HL-60 (cell line): ENCODE measurements at regions not wholly inside any gene's neighbourhood (a gene's known extent, or its start where the extent isn't known, plus 50 kb on each side); places are given as distances from the start of the nearest gene placed in this dataset.

Source experiments
- TF ChIP-seq, protein P1 (sequence below): IDR thresholded peaks from one replicate; pipeline ENCODE4 v1.5.1; 2011; ENCODE audit warnings: low read length, control low read depth, inconsistent platforms; ENCODE audit not compliant: insufficient read depth
- TF ChIP-seq, protein P2 (sequence below): IDR thresholded peaks from 2 replicates; pipeline ENCODE4 v1.6.1; 2012; ENCODE audit warnings: low read depth; ENCODE audit not compliant: insufficient replicate concordance

DNA sequence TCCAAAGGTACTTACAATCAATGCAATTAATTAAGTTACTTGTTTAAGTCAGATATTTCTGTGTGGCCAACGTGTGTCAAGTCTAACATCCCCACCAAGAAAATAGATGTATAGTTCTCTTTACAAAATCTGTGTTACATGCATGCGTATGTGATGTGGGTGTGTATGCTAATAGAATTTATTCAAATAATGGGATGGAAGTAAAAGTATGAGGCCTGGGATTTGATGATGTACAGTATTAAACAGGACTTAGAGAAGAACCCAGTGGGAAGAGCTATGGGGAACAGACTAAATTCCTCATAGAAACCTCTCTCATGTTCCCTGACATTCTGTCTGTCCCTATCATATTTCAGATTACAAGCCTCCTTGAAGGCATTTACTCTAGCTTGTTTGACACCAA lies 72.5 kb downstream of the IFI44 start:
- TF ChIP-seq, protein P1, sequence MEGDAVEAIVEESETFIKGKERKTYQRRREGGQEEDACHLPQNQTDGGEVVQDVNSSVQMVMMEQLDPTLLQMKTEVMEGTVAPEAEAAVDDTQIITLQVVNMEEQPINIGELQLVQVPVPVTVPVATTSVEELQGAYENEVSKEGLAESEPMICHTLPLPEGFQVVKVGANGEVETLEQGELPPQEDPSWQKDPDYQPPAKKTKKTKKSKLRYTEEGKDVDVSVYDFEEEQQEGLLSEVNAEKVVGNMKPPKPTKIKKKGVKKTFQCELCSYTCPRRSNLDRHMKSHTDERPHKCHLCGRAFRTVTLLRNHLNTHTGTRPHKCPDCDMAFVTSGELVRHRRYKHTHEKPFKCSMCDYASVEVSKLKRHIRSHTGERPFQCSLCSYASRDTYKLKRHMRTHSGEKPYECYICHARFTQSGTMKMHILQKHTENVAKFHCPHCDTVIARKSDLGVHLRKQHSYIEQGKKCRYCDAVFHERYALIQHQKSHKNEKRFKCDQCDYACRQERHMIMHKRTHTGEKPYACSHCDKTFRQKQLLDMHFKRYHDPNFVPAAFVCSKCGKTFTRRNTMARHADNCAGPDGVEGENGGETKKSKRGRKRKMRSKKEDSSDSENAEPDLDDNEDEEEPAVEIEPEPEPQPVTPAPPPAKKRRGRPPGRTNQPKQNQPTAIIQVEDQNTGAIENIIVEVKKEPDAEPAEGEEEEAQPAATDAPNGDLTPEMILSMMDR, result no peak
- TF ChIP-seq, protein P2, sequence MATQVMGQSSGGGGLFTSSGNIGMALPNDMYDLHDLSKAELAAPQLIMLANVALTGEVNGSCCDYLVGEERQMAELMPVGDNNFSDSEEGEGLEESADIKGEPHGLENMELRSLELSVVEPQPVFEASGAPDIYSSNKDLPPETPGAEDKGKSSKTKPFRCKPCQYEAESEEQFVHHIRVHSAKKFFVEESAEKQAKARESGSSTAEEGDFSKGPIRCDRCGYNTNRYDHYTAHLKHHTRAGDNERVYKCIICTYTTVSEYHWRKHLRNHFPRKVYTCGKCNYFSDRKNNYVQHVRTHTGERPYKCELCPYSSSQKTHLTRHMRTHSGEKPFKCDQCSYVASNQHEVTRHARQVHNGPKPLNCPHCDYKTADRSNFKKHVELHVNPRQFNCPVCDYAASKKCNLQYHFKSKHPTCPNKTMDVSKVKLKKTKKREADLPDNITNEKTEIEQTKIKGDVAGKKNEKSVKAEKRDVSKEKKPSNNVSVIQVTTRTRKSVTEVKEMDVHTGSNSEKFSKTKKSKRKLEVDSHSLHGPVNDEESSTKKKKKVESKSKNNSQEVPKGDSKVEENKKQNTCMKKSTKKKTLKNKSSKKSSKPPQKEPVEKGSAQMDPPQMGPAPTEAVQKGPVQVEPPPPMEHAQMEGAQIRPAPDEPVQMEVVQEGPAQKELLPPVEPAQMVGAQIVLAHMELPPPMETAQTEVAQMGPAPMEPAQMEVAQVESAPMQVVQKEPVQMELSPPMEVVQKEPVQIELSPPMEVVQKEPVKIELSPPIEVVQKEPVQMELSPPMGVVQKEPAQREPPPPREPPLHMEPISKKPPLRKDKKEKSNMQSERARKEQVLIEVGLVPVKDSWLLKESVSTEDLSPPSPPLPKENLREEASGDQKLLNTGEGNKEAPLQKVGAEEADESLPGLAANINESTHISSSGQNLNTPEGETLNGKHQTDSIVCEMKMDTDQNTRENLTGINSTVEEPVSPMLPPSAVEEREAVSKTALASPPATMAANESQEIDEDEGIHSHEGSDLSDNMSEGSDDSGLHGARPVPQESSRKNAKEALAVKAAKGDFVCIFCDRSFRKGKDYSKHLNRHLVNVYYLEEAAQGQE, result no peak
